22Rv1 (cell line): ENCODE measurements at regions not wholly inside any gene's neighbourhood (a gene's known extent, or its start where the extent isn't known, plus 50 kb on each side); places are given as distances from the start of the nearest gene placed in this dataset.

Experiments used
- H3K27ac ChIP-seq: fragments of 450-650 bp; 2 replicates; pipeline ENCODE4 v1.5.1; 2017
- CTCF ChIP-seq: fragments of 450-650 bp; IDR thresholded peaks from 2 replicates; pipeline ENCODE4 v1.5.1; 2017; ENCODE audit warnings: mild to moderate bottlenecking
- ZFX ChIP-seq: fragments of 450-650 bp; IDR thresholded peaks from 2 replicates; pipeline ENCODE4 v1.6.1; 2017; ENCODE audit warnings: antibody characterized with exemption, borderline replicate concordance

- TF ChIP-seq CTCF (no peak), ZFX (no peak)
- H3K27ac ChIP-seq, result no peak overlapping the region
Observed at GRCh38 chr2:19576411-19576810, 218.0 kb upstream of the OSR1 start.

GRCh38 chr2:19575641-19576040, 217.2 kb upstream of the OSR1 start:
- no peak overlapping the region for H3K27ac ChIP-seq
- TF ChIP-seq CTCF (no peak), ZFX (no peak)

- no peak overlapping the region for H3K27ac ChIP-seq
- TF ChIP-seq CTCF (no peak), ZFX (no peak)
Observed at GRCh38 chr2:19574778-19575260, 216.4 kb upstream of the OSR1 start.

GRCh38 chr2:19573784-19574183, 215.4 kb upstream of the OSR1 start:
- TF ChIP-seq CTCF (no peak), ZFX (no peak)
- H3K27ac ChIP-seq, result no peak overlapping the region

- TF ChIP-seq ZFX (no peak), CTCF (no peak)
- no peak overlapping the region for H3K27ac ChIP-seq
Observed at GRCh38 chr2:19571773-19572172, 213.3 kb upstream of the OSR1 start.

- TF ChIP-seq ZFX, result no peak
- no peak for TF ChIP-seq CTCF
- H3K27ac ChIP-seq, result peak overlapping the region; percentile 50
Observed at GRCh38 chr2:19569300-19569791, 210.9 kb upstream of the OSR1 start.

- TF ChIP-seq CTCF (no peak), ZFX (no peak)
- peak overlapping the region; percentile 50 for H3K27ac ChIP-seq
Observed at GRCh38 chr2:19568809-19569208, 210.4 kb upstream of the OSR1 start.
